Stomach (tissue), 4 donors: ENCODE measurements at regions not wholly inside any gene's neighbourhood (a gene's known extent, or its start where the extent isn't known, plus 50 kb on each side); places are given as distances from the start of the nearest gene placed in this dataset.

Experiments
- small RNA-seq, 4 donors: library from RNA; depleted of rRNA; stranded (forward); fragments of <200 nt; gene quantifications; one replicate each; pipeline ENCODE3, GENCODE V24; 2016

Small RNAs in the stretch of these regions (small RNA-seq; reads per million reads assigned to genes)
- 0 reads per million in 4 donors for gene RNY4P16
